ENCODE measurements at regions not wholly inside any gene's neighbourhood (a gene's known extent, or its start where the extent isn't known, plus 50 kb on each side); places are given as distances from the start of the nearest gene placed in this dataset.

DNA sequence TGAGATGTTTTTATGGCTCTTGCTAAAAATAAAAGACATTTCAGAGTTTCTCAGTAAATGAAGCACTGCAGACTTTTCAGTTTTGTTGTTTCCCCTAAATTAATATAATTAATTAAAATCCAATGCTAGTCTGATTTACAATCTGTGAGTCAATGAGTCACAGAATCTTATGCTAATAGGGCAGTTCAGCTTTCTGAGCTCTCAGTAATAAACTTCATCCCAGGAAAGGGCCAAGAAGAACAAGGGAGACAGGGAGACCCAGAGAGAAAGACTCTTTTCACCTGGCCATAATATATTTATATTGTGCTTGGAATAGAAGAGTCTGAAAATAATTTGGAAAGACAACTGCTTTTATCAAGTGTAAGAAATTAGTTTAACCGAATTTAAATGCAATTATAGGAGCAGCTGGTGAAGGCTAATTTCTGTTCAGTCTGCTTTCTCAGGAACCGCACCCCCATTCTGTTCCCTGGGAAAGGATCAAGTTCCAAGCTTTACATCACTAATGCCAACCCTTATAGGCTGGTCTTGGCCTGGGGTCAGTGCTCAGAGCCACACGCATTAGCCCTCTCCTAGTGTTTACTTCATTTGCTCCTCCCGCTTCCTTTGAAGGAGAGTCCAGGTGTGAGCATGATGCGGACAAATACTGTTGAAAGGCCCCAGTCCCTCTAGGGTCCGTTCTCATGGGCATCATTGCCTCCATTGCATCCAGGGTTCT, 145.6 kb downstream of the ZBTB18 start:
- no peak for DNase-seq (ENCODE audit: low read depth)

DNA sequence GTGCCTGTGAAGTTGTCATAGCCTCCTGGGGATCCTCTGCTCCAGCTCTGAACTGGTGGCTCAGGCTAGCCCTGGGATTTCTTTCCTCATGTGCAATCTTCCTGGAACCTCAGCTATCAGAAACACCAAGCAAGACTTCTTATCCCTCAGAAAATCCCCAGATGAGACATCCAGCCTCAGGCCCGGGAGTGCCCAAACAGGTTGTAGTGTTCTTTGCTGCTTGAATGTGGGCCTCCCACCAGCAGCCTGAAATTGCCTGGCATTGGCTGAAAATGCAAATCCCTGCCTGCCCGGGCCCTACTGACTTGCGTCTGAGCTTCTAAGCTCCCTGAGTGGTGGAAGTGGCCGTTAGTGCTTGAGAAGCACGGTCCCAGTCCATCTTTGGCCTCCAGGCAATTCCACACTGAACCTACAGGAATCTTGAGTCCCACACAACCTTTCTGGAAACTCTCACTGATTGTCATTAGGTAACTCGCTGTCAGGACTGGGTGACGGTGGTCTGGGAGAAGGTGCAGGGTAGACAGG, 146.8 kb downstream of the ZBTB18 start:
- no peak for DNase-seq (ENCODE audit: low read depth)

DNA sequence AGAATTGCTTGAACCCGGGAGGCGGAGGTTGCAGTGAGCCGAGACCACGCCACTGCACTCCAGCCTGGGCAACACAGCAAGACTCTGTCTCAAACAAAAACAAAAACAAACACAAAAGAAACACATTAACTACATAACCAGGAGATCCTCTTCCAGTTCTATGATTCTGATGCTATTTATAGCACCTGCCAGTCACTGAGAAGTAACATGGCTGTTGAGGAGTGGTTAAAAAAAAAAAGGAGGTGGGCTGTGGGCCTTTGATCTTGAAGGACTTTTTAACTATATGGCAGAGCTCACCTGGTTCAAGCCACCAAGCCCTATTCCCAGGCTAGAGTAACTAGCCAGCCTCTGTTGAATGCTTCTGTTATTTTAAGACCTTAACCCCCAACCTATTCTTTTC, 148.8 kb downstream of the ZBTB18 start:
- DNase-seq (ENCODE audit: low read depth), result no peak

DNA sequence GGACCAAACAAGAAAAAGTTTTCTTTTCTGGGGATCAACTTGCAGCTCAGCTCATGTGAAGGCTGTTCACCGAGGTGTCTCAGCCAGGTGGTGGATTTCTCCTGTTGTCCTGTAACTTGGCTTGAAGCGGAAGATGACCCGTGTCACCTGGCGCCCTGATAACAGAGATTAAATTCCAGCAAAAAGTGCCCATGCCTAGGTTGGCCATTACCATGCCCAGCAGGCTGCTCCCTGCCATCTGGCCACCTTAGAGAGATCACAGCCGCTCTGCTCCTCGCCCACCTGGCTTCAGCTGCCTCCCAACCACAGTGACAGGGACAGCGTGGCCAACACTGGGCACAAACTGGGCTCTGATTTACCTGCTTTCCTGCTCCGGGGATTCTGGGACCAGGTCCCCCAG, 149.5 kb downstream of the ZBTB18 start:
- DNase-seq (ENCODE audit: low read depth), result no peak

DNA sequence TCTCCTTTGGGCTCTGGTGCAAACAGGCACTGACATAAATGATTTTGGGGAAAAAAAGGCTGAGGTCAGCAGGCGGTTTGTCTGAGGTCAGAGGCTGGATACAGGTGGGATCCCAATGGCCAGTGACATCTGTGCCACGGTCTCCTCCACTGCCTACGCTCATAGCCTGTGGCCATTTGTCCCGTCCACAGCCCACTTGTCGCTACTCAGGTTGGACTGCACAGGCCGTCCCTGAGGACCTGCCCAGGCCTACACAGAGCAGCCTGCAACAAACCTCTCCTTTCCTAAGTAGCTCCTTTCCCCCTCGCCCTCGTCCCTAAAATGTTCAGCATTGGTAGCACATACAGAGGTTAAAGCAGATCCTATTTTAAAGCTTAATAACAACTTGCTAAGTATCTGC, 150.7 kb downstream of the ZBTB18 start:
- DNase-seq (ENCODE audit: low read depth), result no peak

DNA sequence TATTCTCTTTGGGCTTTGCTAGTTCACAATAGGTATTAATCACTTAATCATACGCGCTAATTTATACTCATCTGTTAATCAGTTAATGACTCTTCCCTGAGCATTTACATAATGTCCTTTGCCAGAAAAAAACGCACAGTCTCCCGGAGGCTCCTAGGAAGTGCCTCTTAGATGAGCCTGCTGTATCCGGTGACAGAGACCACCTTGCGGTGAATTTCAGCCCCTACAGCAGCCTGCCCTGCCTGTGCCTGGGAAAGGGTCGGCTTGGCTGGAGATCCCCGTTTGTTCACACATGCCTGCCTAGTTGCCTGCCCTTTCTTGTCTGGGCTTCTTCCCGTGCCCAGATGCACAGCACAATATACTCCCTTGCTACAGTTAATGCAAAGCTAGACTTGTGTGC, 152.9 kb downstream of the ZBTB18 start:
- no peak for DNase-seq (ENCODE audit: low read depth)

DNA sequence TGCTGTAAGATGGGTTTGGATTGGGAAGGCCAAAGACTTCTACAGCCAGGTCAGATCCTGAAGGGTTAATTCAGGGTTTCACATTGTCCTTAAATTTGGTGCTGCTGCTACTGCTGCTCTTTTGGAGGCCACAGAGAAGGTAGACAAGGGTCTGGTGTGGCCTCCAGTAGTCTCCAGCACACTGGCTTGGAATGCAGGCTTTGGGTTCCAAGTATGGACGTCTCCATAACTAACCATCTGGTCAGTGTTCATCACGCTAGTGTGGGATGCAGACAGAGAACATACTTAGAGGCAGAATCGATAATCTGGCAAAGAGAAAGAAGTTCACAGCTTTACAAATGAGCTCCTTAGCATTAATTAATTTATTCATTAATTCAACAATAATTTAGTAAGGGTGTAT, 154.1 kb downstream of the ZBTB18 start:
- DNase-seq (ENCODE audit: low read depth), result no peak

DNA sequence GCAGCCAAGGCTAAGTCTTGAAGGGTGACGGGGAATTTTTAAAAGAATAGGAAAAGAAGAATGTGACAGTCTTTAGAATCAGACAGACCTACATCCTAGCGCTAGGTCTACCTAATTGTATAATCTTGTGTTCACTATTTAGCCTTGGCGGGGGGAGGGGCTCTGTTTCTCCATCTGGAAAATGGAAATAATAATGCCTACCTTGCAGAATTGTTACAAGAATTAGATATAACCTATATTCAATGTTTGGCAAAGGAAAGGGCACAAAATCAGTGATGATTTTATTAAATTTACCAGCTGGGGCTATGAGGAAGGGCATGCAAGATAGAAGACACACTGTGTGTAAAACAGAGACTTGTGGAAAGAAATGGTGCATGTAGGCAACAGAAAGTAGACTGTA, 154.8 kb downstream of the ZBTB18 start:
- no peak for DNase-seq (ENCODE audit: low read depth)

DNA sequence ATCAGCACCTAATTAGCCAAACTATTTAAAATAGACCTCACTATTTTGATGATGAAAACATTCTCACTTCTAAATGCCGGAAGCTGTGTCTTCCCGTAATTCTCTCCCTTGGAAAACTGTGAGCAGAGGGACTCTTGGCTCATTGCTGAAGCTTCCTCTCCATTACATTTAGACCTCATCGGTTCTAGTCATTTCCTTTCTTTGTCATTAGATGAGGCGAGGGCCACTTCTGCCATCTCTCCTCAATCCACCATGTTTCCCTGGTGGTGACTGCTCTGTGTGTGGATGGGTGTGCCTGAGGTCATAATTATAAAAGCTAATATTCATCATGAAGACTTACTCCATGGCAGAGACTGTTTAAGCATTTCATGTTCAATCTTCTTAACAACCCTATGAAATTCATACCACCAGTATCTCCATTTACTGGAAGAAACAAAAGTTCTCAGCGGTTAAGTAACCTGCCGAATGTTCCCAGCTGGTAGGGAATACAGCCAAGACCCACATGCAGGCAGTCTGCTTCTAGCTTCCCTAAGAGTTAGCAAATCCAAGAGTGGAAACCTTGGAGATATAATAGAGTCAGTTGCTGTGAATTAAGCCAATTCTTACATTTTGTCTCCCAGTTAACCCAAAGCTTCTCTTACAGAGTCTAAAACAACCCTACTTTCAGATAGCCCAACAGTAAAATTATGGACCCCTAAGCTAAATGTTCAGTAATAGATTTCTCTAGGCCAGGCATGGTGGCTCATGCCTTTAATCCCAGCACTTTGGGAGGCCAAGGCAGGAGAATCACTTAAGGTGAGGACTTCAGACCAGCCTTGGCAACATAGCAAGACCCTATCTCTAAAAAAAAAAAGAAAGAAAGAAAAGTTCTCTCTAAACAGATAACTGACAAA, 156.2 kb downstream of the ZBTB18 start:
- DNase-seq (ENCODE audit: low read depth), result no peak

DNA sequence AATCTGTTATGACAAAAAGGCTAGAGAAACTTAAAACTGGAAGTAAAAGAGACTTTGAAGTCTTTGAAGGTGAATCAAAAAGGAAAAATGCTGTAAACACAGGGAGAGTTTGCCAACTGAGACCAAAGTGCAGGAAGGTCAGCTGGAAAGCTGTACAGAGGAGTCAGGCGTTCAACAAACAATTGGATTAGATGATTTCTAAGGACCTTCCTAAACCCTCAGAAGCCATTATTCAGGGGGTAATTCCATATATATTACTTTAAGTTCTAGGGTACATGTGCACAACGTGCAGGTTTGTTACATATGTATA, 156.8 kb downstream of the ZBTB18 start:
- no peak for DNase-seq (ENCODE audit: low read depth)

DNA sequence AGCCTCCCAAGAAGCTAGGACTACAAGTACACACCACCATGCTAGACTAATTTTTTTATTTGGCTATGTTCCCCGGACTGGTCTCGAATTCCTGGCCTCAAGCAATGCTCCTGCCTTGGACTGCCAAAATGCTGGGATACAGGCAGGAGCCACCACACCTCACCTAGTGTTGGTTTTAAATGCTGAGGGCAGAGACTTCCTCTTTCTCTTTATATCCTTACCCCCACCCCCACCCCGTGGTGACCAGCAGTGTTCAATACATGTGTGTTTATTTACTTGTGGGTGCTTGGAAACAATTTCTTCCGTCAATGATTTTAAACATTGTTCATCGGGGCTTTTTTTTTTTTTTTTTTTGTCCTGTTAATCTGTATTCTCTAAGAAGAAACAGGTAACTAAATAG, 158.9 kb downstream of the ZBTB18 start:
- DNase-seq (ENCODE audit: low read depth), result no peak

DNA sequence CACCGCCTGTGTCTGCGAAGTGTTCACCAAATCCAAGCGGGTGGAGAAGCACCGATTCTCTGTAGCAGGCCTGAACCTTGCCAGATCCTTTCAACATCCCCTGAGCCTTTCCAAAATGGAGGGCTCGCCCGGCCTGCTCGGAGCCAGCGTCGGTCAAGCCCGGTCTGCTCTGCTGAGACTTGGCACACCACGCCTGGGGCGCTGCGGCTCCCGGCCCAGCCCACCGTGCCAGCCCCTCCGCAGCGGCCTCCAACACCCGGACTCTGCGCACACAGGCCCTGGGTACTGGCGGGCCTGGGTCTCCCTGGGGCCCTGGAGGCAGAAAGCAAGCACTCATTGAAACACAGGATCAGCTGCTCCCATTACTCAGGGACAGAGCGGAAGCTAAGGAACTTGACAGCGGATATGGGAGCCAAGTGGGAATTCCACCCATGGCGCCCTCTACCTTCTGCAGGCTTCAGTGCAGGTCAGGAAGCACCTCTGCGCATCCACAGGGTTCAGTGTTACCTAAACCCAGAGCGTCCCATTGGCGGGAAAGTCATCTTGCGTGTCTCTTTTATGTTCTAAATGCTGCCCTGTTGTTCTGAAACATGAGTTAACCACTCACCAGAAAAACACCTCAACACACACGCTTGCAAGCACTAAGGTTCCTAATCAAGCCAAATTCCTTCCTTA, 159.9 kb downstream of the ZBTB18 start:
- DNase-seq (ENCODE audit: low read depth), result no peak

DNA sequence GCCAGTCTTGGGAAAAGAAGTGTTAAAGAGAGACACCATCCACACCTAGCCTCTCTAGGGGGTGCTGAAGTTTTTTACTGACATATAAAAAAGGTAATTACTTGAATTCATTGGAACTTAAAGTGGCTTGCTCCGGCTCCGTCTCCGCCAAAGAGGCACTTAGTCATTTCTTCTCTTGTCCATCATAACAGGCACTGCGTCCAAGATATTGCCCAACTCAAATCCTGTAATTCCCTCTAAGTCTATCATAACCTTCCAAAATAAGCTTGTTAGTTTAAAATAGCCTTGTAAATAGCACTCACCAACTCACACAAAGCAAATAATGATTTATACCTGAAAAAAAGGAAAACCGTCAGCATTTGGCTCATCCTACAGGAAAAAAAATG, 160.5 kb downstream of the ZBTB18 start:
- no peak for DNase-seq (ENCODE audit: low read depth)

DNA sequence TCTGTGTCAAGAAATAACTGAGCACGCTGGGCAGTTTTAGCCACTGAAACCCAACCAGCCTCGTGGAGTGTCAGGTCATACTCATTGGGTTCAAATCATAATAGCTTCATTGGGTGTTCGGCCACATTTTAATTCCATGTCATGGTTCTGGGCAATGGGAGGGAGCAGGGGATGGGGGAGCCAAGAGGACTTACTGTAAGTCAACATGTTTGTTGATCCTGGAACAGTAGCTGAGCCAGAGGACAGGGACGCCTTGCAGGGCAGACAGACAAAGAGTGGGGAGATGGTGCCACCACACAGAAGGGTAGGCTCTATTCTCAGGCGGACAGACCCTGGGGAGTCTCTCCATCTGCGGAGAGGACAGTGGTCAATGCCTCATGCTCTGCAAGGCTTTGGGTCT, 161.1 kb downstream of the ZBTB18 start:
- no peak for DNase-seq (ENCODE audit: low read depth)

DNA sequence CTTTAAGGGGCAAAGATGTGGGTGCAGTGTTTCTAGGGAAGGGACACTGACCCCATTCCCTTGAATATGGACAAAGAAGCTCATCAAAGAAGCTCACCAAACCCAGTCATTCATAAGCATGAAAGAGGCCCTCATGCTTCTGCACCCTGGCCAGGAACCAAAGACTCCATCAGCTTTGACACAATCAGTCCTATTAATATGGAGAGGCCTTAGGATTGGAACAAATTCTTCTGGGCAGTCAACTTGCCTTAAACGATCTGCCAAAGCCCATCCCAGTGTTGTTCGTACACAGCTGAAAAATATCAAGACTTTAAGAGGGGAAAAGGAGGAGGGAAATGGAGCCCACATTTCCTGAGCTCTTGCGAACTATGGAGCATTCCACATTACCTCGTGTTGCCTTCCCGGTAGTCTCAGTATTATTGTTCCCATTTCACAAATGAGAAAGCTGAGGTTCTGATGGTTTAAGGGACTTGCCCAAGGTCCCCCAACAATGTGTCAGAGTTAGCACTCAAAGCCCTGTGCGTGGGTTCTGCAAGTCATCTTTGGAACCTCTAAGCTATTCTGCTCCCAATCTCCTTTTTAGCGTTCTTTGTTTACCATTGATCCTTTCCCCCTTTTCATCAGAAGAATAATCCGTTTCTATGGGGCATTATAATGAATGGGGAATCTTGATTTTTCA, 161.9 kb downstream of the ZBTB18 start:
- DNase-seq (ENCODE audit: low read depth), result no peak

DNA sequence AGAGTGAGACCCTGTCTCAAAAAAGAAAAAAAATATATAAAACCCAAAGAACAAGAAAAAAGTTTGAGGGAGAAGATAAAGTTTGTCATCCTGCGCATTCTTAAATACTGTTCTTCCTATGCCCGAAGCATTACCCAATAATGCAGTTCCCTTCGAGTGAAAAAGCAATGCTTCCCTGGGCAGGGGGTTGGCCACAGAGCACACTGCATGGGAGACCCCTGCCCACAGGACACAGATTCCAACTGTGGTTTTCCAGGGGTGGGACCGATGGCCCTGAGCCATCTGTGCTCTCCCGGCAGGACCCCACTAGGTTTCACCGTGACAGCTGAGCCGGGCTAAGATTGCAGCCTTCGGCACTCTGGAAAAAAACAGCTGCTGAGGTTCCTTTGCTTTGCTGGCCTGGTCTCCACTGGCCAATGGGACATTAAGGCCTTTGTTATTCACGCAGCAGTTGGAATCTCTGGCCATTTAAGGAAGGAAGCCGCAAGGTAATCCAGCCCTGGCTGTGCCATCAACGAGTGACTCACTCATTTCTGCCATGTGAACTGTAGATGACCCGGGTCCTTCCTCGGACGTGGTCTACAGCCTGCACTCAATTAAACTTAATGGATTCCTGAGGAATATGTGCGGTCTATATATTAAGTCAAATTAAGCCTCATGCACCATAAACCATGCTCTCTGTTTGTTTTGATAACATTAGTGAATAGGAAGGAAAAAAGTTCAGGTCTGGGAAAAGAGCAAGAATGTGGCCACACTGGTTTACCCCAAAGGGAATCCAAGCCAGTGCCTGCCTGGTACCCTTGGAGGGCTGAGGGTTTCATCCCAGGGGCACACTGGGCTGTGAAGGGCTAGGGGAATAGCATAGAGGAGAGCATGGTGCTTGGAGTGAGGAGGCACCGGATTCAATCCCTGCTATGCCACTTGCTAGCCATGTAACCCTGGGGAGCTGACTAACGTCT, 163.2 kb downstream of the ZBTB18 start:
- no peak for DNase-seq (ENCODE audit: low read depth)

DNA sequence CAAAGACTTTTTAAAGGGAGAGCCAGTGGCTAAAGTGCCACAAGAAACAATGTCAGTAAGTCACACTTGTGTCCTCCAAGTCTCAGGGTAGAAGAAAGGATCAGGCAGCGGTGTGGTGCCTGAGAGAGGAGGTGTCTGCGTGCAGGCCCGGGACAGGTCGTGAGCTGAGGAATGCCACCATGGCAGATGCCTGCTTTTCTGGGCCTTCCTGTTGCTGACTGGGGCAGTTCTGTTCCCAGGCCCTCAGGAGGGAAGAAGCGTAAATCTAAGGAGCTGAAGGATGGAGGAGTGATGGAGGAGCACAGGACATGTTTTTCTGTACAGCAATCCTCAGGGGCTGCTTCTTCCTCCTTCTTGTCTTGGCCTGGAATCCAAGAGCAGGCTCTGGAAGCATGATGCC, 165.8 kb downstream of the ZBTB18 start:
- no peak for DNase-seq (ENCODE audit: low read depth)

DNA sequence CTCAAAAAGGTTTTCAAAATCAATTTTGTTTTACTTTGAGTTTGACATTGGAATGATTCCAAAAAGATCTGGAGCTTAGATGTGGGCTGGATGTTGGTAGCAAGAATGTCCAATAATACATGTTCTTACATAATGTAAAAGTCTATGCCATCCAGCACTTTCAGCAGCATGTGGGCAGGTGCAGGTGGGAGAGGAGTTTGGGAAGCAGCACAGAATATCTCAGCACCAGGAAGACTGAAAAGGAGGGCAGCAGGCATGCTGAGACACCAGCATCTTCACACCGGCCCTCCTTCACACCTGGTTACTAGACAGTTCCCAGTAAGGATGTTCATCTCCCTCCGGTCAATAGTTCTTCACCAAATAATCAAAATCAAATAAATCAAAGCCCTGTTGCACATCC, 166.6 kb downstream of the ZBTB18 start:
- no peak for DNase-seq (ENCODE audit: low read depth)

DNA sequence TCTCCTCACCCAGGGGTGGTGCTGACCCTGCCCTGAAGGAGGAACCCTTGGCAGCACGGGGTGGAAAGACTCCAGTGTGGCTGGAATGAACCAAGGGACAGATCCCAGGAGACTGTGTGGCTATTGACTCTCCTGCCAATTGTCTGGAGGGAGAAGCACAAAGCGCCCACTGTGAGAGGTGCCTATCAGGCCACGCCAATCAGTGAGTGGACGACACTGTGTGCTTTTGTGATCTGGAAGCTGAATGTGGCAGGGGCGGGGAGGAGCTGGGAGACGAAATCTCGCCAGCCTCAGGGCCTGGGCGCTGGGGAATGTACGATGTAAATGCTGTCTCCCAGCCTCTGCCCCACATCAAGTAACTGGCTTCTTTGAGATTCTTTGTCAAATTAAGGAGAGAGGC, 167.1 kb downstream of the ZBTB18 start:
- no peak for DNase-seq (ENCODE audit: low read depth)

DNA sequence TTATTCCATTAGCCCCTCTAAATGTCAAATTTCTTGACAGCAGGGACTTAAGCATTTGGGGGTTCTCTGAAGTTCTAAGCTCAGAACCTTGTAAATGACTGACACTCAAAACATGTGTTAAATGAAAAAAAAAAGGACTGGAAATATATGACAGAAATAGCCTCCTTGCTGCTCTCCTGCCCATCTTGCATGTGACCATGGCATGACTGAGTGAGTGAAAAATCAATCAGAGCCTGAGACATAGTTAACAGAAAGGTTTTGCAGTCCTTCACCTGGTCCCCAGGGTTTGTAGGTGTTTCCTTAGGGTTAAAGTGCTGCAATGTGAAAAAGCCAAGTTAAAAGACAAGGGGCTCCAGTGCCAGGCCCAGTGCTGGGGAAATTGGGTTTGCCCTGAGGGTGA, 168.1 kb downstream of the ZBTB18 start:
- DNase-seq (ENCODE audit: low read depth), result no peak

DNA sequence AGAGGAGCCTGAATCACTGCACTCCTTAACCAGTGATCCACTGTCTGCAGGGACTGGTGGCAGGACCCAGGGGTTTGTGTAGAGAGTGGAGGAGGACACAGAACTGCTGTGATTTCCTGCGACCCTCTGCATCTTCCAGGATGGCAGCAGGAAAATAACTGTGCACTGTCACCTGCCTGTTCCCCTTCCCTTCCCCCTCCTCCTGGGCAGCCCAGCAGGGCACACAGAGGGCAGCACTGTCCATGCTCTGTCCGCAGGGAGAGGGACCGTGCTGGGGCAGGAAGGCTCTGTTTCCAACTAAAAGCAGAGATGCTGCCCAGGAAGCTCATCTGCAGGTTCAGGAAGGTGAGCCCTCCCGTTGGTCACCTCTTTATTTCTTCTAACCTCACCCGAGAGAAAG, 168.7 kb downstream of the ZBTB18 start:
- DNase-seq (ENCODE audit: low read depth), result no peak

All from stimulated activated CD8-positive, alpha-beta memory T cell treated with anti-CD3 and anti-CD28 coated beads, Interleukin-15, amount 100 ng/mL, for 1 hour (primary cell).